ENCODE measurements at regions not wholly inside any gene's neighbourhood (a gene's known extent, or its start where the extent isn't known, plus 50 kb on each side); places are given as distances from the start of the nearest gene placed in this dataset.

- H3K4me3 ChIP-seq (replicated peaks in 1 of 2; ENCODE audit: low read depth in 2 of 2, low read length in 2 of 2): no peak overlapping the region
- no peak for TF ChIP-seq CTCF (IDR thresholded peaks at IDR 0.05; ENCODE audit: low read depth, low read length)
- peak in 1 of 2 donors; percentile 10 for DNase-seq (ENCODE audit: low read depth in 2 of 2)
These were observed 278.6 kb upstream of the HABP2 start for GRCh38 chr10:113274176-113274829.

GRCh38 chr10:113278221-113278620 lies 274.6 kb upstream of the HABP2 start:
- TF ChIP-seq CTCF (IDR thresholded peaks at IDR 0.05; ENCODE audit: low read depth, low read length): no peak
- no peak for DNase-seq (ENCODE audit: low read depth in 2 of 2)
- H3K4me3 ChIP-seq (replicated peaks in 1 of 2; ENCODE audit: low read depth in 2 of 2, low read length in 2 of 2): no peak overlapping the region

GRCh38 chr10:113278664-113279063 lies 274.2 kb upstream of the HABP2 start:
- no peak for DNase-seq (ENCODE audit: low read depth in 2 of 2)
- TF ChIP-seq CTCF (IDR thresholded peaks at IDR 0.05; ENCODE audit: low read depth, low read length): no peak
- H3K4me3 ChIP-seq (replicated peaks in 1 of 2; ENCODE audit: low read depth in 2 of 2, low read length in 2 of 2): no peak overlapping the region

- no peak for DNase-seq (ENCODE audit: low read depth in 2 of 2)
- no peak for TF ChIP-seq CTCF (IDR thresholded peaks at IDR 0.05; ENCODE audit: low read depth, low read length)
These were observed 273.6 kb upstream of the HABP2 start for GRCh38 chr10:113279262-113279661.

DNA sequence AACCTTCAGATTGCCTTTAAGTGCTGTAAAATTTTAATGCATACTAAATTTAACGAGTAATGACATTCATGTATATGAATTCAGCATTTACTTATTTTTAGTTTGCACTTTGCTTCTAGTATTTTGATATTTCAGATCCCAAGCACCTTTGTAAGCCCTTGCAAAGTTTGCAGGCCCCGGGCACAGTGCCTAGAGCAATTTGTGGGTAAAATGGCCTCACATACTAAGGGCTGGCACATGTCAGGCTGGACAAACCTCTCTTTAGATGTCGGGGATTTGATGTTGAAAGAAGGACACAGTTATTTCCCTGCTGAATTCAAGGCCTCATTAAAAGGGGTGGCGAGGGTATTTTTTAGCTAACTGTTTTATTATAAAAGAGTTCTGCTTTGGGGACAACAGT lies 270.3 kb upstream of the HABP2 start:
- TF ChIP-seq CTCF (IDR thresholded peaks at IDR 0.05; ENCODE audit: low read depth, low read length): no peak

More at GRCh38 chr10:113279262-113279661, 273.6 kb upstream of the HABP2 start:
- no peak overlapping the region for H3K4me3 ChIP-seq (replicated peaks in 1 of 2; ENCODE audit: low read depth in 2 of 2, low read length in 2 of 2)

GRCh38 chr10:113283189-113283588 lies 269.7 kb upstream of the HABP2 start:
- no peak for TF ChIP-seq CTCF (IDR thresholded peaks at IDR 0.05; ENCODE audit: low read depth, low read length)
- DNase-seq (ENCODE audit: low read depth in 2 of 2): no peak
- no peak overlapping the region for H3K4me3 ChIP-seq (replicated peaks in 1 of 2; ENCODE audit: low read depth in 2 of 2, low read length in 2 of 2)

More for the DNA sequence above, 270.3 kb upstream of the HABP2 start:
- no peak overlapping the region for H3K4me3 ChIP-seq (replicated peaks in 1 of 2; ENCODE audit: low read depth in 2 of 2, low read length in 2 of 2)
- no peak for DNase-seq (ENCODE audit: low read depth in 2 of 2)

GRCh38 chr10:113284635-113285034 lies 268.2 kb upstream of the HABP2 start:
- TF ChIP-seq CTCF (IDR thresholded peaks at IDR 0.05; ENCODE audit: low read depth, low read length): no peak
- DNase-seq (ENCODE audit: low read depth in 2 of 2): no peak
- no peak overlapping the region for H3K4me3 ChIP-seq (replicated peaks in 1 of 2; ENCODE audit: low read depth in 2 of 2, low read length in 2 of 2)

All from cardiac fibroblast (primary cell).